Transverse colon (tissue), 4 donors: ENCODE measurements at regions not wholly inside any gene's neighbourhood (a gene's known extent, or its start where the extent isn't known, plus 50 kb on each side); places are given as distances from the start of the nearest gene placed in this dataset.

Experiments
- DNase-seq: peaks from one replicate; pipeline ENCODE4 v3.0.0-alpha.2; 2019
- H3K27ac ChIP-seq, 4 donors: fragments of 200-600 bp; sonication (generic); 2 replicates each; pipeline ENCODE4 v1.5.1; 2016 to 2018; ENCODE audit warnings: inconsistent platforms in 4 of 4
- H3K27me3 ChIP-seq: fragments of 200-600 bp; sonication (generic); 2 replicates; pipeline ENCODE4 v1.5.1; 2017; ENCODE audit warnings: inconsistent platforms
- H3K36me3 ChIP-seq, 4 donors: fragments of 200-600 bp; sonication (generic); 2 replicates each; pipeline ENCODE4 v1.5.1; 2017 to 2019; ENCODE audit warnings: inconsistent platforms in 4 of 4
- H3K4me1 ChIP-seq, 4 donors: fragments of 200-600 bp; sonication (generic); 2 replicates each; pipeline ENCODE4 v1.5.1; 2017 to 2020; ENCODE audit warnings: inconsistent platforms in 4 of 4
- H3K4me3 ChIP-seq, 4 donors: fragments of 200-600 bp; sonication (generic); 1 replicate in 1 of 4; 2 replicates in 3 of 4; pipeline versions ENCODE4 v1.5.1 to v1.6.1; 2017 to 2019; ENCODE audit warnings: inconsistent platforms in 4 of 4
- H3K9me3 ChIP-seq, 2 donors: fragments of 200-600 bp; sonication (generic); 2 replicates each; pipeline ENCODE4 v1.5.1; 2017 to 2019; ENCODE audit warnings: inconsistent platforms in 2 of 2
- CTCF ChIP-seq, 5 experiments: fragments of 200-600 bp in 3 of 5; fragments of 450-650 bp in 2 of 5; sonication (generic) in 3 of 5; IDR thresholded peaks; 1 replicate in 2 of 5; 2 replicates in 3 of 5; pipeline ENCODE4 v1.5.1; 2016 to 2017; ENCODE audit warnings: antibody characterized with exemption in 5 of 5, inconsistent platforms in 3 of 5, mild to moderate bottlenecking in 2 of 5, moderate library complexity in 1 of 5
- EP300 ChIP-seq: sonication (generic); formaldehyde crosslinking; IDR thresholded peaks from one replicate; pipeline ENCODE4 v1.6.1; 2017; ENCODE audit warnings: antibody characterized with exemption, low read depth
- POLR2A ChIP-seq: fragments of 450-650 bp; IDR thresholded peaks from one replicate; pipeline ENCODE4 v1.6.1; 2016; ENCODE audit warnings: antibody characterized with exemption, mild to moderate bottlenecking, moderate library complexity
- POLR2AphosphoS5 ChIP-seq, 3 donors: sonication (generic); formaldehyde crosslinking; IDR thresholded peaks; one replicate each; pipeline ENCODE4 v1.6.1; 2016; ENCODE audit warnings: antibody characterized with exemption in 3 of 3
- WGBS, 2 donors: methylation state at CpG; one replicate each; pipeline ENCODE4 v1.1.5; 2018; ENCODE audit warnings: low coverage in 1 of 2; 5-methylcytosine and 5-hydroxymethylcytosine counted together
- in situ Hi-C, 4 donors: fragments of 200-750 bp; cut with MboI; loops; one replicate each; pipeline versions ENCODE4 v1.15.0 to v1.15.1; 2017; ENCODE audit warnings: low sequenced_read_pairs in 3 of 4, low pct_ligation_motif_present in 1 of 4, low pct_unique_long_range_greater_than_20kb in 1 of 4
- intact Hi-C: fragments of 100-400 bp; cut with DNase I; formaldehyde crosslinking; loops from one replicate; pipeline ENCODE4 v1.15.1; 2023; ENCODE audit warnings: low total_unique reads
- small RNA-seq, 4 donors: library from RNA; depleted of rRNA; stranded (forward); fragments of <200 nt; gene quantifications; one replicate each; pipeline ENCODE3, GENCODE V24; 2016

GRCh38 chr20:54708229-54708628 lies 232.8 kb downstream of the DOK5 start:
- no peaks in the 10 kb centered on the region for H3K4me1 ChIP-seq
- no peak for DNase-seq
- in situ Hi-C loops = no loop called here
- TF ChIP-seq POLR2A = no peak
- TF ChIP-seq EP300 = no peak
- TF ChIP-seq POLR2AphosphoS5 (IDR thresholded peaks at IDR 0.05) = no peak
- H3K9me3 ChIP-seq = no peaks in the 10 kb centered on the region
- H3K4me3 ChIP-seq = no peak overlapping the region
- intact Hi-C loops = no loop called here
- no peaks in the 10 kb centered on the region for H3K36me3 ChIP-seq
- H3K27ac ChIP-seq = no peak overlapping the region
- no peaks in the 10 kb centered on the region for H3K27me3 ChIP-seq

GRCh38 chr20:54707801-54708200 lies 232.4 kb downstream of the DOK5 start:
- no peaks in the 10 kb centered on the region for H3K27me3 ChIP-seq
- H3K36me3 ChIP-seq = no peaks in the 10 kb centered on the region
- no peak for DNase-seq
- H3K9me3 ChIP-seq = no peaks in the 10 kb centered on the region
- H3K27ac ChIP-seq = no peak overlapping the region
- no peaks in the 10 kb centered on the region for H3K4me1 ChIP-seq
- 70 to 76% methylated on average over 1 of the region's 1 CpG for WGBS, 2 donors
- H3K4me3 ChIP-seq = no peak overlapping the region
- no peak for TF ChIP-seq POLR2AphosphoS5 (IDR thresholded peaks at IDR 0.05)
- no peak for TF ChIP-seq CTCF (IDR thresholded peaks at IDR 0.05)
- no peak for TF ChIP-seq EP300
- no peak for TF ChIP-seq POLR2A
- in situ Hi-C loops (no loop called here), intact Hi-C loops (no loop called here)

- WGBS, 2 donors = 56 to 63% methylated on average over 3 to 4 of the region's 4 CpGs
- Histone ChIP-seq H3K4me1 (no peaks in the 10 kb centered on the region), H3K4me3 (no peak overlapping the region), H3K27me3 (no peaks in the 10 kb centered on the region), H3K27ac (no peak overlapping the region), H3K36me3 (no peaks in the 10 kb centered on the region), H3K9me3 (no peaks in the 10 kb centered on the region)
- no peak for TF ChIP-seq POLR2AphosphoS5 (IDR thresholded peaks at IDR 0.05)
- no peak for TF ChIP-seq EP300
- no peak for TF ChIP-seq CTCF (IDR thresholded peaks at IDR 0.05)
- TF ChIP-seq POLR2A = no peak
- in situ Hi-C loops = no loop called here
- intact Hi-C loops = no loop called here
- no peak for DNase-seq
Observed at GRCh38 chr20:54706581-54706980, 231.2 kb downstream of the DOK5 start.

- H3K27ac ChIP-seq = no peak overlapping the region
- H3K4me3 ChIP-seq = no peak overlapping the region
- H3K36me3 ChIP-seq = no peaks in the 10 kb centered on the region
- H3K4me1 ChIP-seq = no peaks in the 10 kb centered on the region
- in situ Hi-C loops (no loop called here), intact Hi-C loops (no loop called here)
- TF ChIP-seq CTCF (IDR thresholded peaks at IDR 0.05) (no peak), POLR2A (no peak), POLR2AphosphoS5 (IDR thresholded peaks at IDR 0.05) (no peak), EP300 (no peak)
- WGBS, 2 donors = 83 to 86% methylated on average over 6 of the region's 6 CpGs
- no peaks in the 10 kb centered on the region for H3K9me3 ChIP-seq
- DNase-seq = no peak
- no peaks in the 10 kb centered on the region for H3K27me3 ChIP-seq
Observed at GRCh38 chr20:54704032-54704635, 228.7 kb downstream of the DOK5 start.

Small RNA genes lying in the stretch of these regions (small RNA-seq; reads per million reads assigned to genes)
- 0 reads per million in 4 donors for gene RNU4ATAC7P
